Activated CD4-positive, alpha-beta T cell treated with anti-CD3 and anti-CD28 coated beads for 36 hours (primary cell): ENCODE measurements at regions not wholly inside any gene's neighbourhood (a gene's known extent, or its start where the extent isn't known, plus 50 kb on each side); places are given as distances from the start of the nearest gene placed in this dataset.

Experiments
- ATAC-seq: fragments of 200-7000 bp; cut with Tn5 transposase; one replicate; pipeline ENCODE4 v1.10.0; 2021; ENCODE audit warnings: mild to moderate bottlenecking, moderate library complexity
- CTCF ChIA-PET: fragments of 350-600 bp; sonication (Branson Sonifier 250); formaldehyde crosslinking; loops from one replicate; lab custom pipeline; 2021; ENCODE audit warnings: antibody characterized with exemption; lab: Charles Lee
- POLR2A ChIA-PET: fragments of 350-600 bp; sonication (Branson Sonifier 250); formaldehyde crosslinking; loops from one replicate; lab custom pipeline; 2021; ENCODE audit warnings: antibody characterized with exemption, inconsistent platforms; lab: Charles Lee
- DNase-seq: peaks from one replicate; pipeline ENCODE4 v3.0.0-alpha.2; 2020
- H3K27ac Mint-ChIP-seq: one replicate; pipeline ENCODE4 v1.8.0; 2021; ENCODE audit warnings: mixed read lengths
- H3K27me3 Mint-ChIP-seq: one replicate; pipeline ENCODE4 v1.8.0; 2021; ENCODE audit warnings: mixed read lengths
- H3K36me3 Mint-ChIP-seq: one replicate; pipeline ENCODE4 v1.8.0; 2021; ENCODE audit warnings: low read depth, mixed read lengths
- H3K4me1 Mint-ChIP-seq: one replicate; pipeline ENCODE4 v1.8.0; 2021; ENCODE audit warnings: mixed read lengths
- H3K4me3 Mint-ChIP-seq: one replicate; pipeline ENCODE4 v1.8.0; 2021; ENCODE audit warnings: mild to moderate bottlenecking, moderate library complexity, mixed read lengths
- H3K9me3 Mint-ChIP-seq: one replicate; pipeline ENCODE4 v1.8.0; 2021; ENCODE audit warnings: low read depth, mixed read lengths
- intact Hi-C, 2 experiments: fragments of 100-400 bp; cut with DNase I in 1 of 2; cut with micrococcal nuclease in 1 of 2; formaldehyde crosslinking; loops; one replicate each; pipeline versions ENCODE4 v1.14.2 to v1.15.1; 2022 to 2024; cut with DNase I, micrococcal nuclease

DNA sequence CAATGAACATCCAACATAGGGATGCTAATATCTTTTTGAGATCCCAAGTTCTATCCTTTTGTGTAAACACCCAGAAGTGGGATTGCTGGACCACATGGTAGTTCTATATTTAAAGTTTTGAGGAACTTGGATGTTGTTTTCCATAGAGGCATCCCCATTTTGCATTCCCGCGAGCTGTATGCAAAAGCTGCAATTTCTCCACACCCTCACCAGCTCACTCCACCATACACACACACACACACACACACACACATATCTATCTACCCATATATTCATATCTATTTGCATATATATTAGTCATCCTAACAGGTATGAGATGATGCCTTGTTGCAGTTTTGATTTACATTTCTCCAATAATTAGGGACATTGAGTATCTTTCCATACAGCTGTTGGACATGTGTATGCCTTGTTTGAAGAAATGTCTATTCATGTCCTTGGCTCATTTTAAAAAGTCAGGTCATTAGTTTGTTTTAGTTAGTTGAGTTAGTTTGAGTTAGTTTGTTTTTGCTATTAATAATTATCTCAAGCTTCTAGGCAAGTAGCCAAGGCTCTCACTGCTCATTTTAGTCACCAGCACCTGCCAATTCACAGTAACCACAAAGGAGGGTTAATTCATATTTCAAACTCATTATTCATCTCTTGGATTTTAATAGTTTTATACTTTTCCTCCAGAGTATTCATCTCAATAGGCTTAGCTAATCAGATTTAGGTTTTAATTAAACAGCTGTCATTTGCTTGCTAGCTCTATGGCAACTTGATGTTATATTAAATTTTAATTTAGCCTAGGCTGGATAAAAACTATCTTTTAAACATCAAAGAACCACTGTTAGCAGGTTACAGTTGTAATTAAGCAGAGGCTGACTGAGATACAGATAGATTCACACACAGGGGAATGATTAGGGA, 1435.9 kb upstream of the TMEM132C start:
- DNase-seq (no peak), ATAC-seq (no peak)
- Mint-ChIP-seq H3K27me3 (peaks cover 20% of the 10 kb centered on the region), H3K36me3 (no peaks in the 10 kb centered on the region), H3K27ac (no peak overlapping the region), H3K4me1 (no peaks in the 10 kb centered on the region), H3K9me3 (peaks cover 23% of the 10 kb centered on the region), H3K4me3 (no peak overlapping the region)
- POLR2A ChIA-PET = no interaction called here
- intact Hi-C loops = no loop called here
- CTCF ChIA-PET = interaction anchor here (1.7 kb wide), 1 partner anchor 44 kb away, joined by 5 read pairs; no protein-coding TSS in a partner anchor

DNA sequence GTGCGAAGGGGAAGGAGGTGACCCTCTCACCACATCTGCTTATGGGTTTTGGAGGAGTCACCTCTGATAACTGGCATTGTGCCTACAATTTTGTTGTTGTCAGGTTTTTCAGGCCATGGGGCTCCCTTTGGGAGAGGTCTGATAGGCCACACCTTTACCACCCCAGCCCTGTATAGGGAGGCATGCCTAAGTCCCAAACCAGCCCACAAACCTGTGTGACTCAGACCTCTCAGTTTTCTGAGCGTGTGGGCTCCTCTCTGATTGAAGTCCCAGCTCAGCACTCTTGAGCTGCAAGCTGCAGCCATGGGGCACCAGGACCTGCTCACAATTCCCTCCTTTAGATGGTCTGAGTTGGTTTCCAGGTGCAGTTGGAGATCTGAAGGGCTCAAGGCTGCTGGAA, 1429.3 kb upstream of the TMEM132C start:
- DNase-seq (no peak), ATAC-seq (no peak)
- Mint-ChIP-seq H3K4me1 (no peaks in the 10 kb centered on the region), H3K27ac (no peak overlapping the region), H3K36me3 (peaks cover 1% of the 10 kb centered on the region), H3K4me3 (no peak overlapping the region), H3K9me3 (peaks cover 33% of the 10 kb centered on the region), H3K27me3 (peaks cover 13% of the 10 kb centered on the region)
- CTCF ChIA-PET = no interaction called here
- intact Hi-C loops = no loop called here
- POLR2A ChIA-PET = no interaction called here

DNA sequence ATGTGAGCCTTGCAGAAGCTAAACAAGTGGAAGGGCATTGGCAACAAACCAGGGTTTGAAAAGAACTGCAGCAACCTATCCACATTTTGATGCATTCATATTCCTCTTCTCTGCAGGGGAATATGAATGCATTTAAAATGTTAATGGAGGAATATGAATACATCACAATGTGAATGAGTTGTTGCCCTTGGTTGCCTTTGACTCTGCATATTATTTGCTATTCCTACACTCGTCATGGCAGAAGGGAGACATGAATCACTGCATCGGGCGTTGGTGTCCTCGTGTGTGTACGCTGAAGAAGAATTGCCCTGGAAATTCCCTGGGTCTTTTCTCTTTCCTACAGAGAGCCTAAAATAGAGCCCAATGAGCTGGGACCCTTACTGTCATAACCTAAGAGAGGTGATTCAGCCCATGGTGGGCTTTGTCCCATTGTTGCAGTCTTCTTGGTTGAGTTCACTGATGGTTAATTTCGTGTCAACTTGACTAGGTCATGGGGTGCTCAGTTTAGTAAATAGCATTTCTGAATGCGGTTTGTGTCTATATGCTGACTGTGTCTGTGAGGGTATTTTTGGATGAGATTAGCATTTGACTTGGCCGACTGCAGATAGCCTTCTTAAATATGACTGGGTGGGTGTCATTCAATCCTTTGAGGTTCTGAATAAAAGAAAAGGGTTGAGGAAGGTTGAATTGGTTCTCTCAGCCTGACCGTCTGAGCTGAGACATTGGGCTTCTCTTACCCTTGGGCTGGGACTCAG, 1422.9 kb upstream of the TMEM132C start:
- Mint-ChIP-seq H3K4me1 (no peaks in the 10 kb centered on the region), H3K9me3 (peaks cover 4% of the 10 kb centered on the region), H3K36me3 (no peaks in the 10 kb centered on the region), H3K4me3 (no peak overlapping the region), H3K27me3 (no peaks in the 10 kb centered on the region), H3K27ac (no peak overlapping the region)
- intact Hi-C loops = no loop called here
- POLR2A ChIA-PET = no interaction called here
- CTCF ChIA-PET = interaction anchor here (0.6 to 2.0 kb wide), 2 partner anchors 11 to 120 kb away, joined by 3 to 6 read pairs; no protein-coding TSS in a partner anchor
- DNase-seq (no peak), ATAC-seq (no peak)

DNA sequence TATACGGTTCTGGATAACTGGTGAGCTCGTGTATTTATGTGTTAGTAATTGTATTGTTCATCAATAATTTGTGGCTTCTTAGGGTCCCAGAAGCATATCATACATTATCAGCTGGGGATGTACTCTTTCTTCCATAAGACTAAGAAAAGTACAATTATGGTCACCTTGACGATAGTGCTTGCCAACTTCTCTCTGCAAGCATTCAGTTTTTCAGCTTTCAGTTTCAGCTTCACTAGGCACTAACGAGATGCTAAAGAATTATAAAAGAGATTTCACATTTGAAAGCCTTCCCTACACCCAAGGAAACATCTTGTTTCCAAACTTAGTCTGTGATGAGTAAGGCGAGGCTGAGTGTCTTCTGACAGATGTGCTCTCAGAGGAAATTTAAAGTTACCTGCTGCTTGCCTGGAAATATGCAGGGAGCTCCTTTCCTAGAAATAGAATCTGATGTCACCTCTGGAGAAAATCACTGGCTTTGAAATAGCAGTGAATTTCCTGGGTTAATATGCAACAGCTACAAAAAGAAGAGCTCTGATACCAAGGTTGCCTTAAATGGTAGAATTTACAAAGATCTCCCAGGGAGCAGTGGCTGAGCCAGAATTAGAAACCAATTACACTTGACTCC, 1419.9 kb upstream of the TMEM132C start:
- DNase-seq (no peak), ATAC-seq (no peak)
- H3K4me1 Mint-ChIP-seq = no peaks in the 10 kb centered on the region
- H3K27ac Mint-ChIP-seq = no peak overlapping the region
- H3K4me3 Mint-ChIP-seq = no peak overlapping the region
- no peaks in the 10 kb centered on the region for H3K27me3 Mint-ChIP-seq
- intact Hi-C loops = no loop called here
- H3K9me3 Mint-ChIP-seq = peaks cover 2% of the 10 kb centered on the region
- POLR2A ChIA-PET = no interaction called here
- CTCF ChIA-PET = interaction anchor here (0.7 kb wide), 1 partner anchor 225 kb away, joined by 3 read pairs; no protein-coding TSS in a partner anchor
- no peaks in the 10 kb centered on the region for H3K36me3 Mint-ChIP-seq

DNA sequence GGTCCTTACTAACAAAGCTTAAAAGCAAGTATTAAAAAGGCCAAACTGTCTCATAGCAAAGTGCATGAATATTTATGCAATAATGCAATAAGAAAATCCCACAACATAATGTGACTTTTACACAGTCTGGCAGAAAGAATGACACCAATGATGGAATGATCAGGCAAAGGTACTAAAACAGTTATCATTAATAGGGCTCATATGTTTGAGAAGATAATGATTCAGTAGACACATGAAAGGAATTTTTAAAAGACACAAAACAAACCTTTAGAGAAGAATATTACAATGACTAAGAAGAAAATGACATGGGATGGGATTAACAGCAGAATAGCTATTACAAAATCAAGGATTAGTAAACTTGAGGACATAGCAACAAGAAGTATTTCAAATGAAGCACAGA, 1411.2 kb upstream of the TMEM132C start:
- intact Hi-C loops = no loop called here
- DNase-seq (no peak), ATAC-seq (no peak)
- Mint-ChIP-seq H3K27me3 (no peaks in the 10 kb centered on the region), H3K27ac (no peak overlapping the region), H3K9me3 (no peaks in the 10 kb centered on the region), H3K4me1 (no peaks in the 10 kb centered on the region), H3K4me3 (no peak overlapping the region), H3K36me3 (no peaks in the 10 kb centered on the region)
- CTCF ChIA-PET = interaction anchor here (2.6 kb wide), 1 partner anchor 13 kb away, joined by 6 read pairs; no protein-coding TSS in a partner anchor
- POLR2A ChIA-PET = no interaction called here

DNA sequence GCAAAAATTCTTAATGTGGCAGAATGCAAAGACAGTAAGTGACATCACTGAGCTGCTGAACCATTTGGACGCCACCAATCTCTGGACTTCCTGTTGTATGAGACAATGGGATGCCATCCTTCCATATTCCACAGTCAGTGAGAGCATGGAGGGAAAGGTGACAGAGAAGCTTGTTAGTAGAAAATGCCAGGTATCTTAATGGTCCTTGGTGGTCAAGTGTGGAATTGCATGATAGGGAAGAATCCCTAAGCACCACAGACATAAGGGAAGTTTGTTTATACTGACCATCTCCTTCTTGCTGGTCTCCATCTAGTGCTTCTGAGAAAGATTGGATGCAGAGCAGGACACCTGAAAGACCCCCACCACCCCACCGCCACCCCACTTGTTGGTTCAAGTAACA, 1410.0 kb upstream of the TMEM132C start:
- CTCF ChIA-PET = no interaction called here

DNA sequence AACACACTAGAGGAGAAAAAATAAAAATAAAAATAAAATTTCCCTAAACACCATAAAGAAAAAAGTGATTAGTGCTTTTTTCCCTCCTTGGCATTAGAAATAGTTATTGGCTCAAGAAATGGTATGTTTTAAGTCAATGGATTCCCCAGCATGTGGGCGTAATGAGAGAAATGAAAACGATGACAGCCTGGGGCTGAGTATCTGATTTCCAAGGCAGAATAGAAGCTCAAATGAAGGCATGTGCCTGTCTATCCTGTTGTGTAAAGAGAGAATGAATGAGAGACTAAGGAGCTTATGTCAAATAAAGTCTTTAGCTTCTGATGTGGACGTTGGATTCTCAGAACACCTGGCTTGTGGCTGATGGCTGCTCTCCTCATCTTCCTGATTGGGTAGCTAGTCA, 1408.4 kb upstream of the TMEM132C start:
- Mint-ChIP-seq H3K36me3 (no peaks in the 10 kb centered on the region), H3K27me3 (no peaks in the 10 kb centered on the region), H3K4me3 (no peak overlapping the region), H3K4me1 (no peaks in the 10 kb centered on the region), H3K27ac (no peak overlapping the region), H3K9me3 (no peaks in the 10 kb centered on the region)
- POLR2A ChIA-PET = no interaction called here
- ATAC-seq (no peak), DNase-seq (no peak)
- CTCF ChIA-PET = no interaction called here
- intact Hi-C loops = no loop called here

More for the DNA sequence above, 1410.0 kb upstream of the TMEM132C start:
- Mint-ChIP-seq H3K36me3 (no peaks in the 10 kb centered on the region), H3K27ac (no peak overlapping the region), H3K9me3 (no peaks in the 10 kb centered on the region), H3K4me3 (no peak overlapping the region), H3K4me1 (no peaks in the 10 kb centered on the region), H3K27me3 (no peaks in the 10 kb centered on the region)
- DNase-seq = no peak
- POLR2A ChIA-PET = no interaction called here
- ATAC-seq = no peak
- intact Hi-C loops = no loop called here

DNA sequence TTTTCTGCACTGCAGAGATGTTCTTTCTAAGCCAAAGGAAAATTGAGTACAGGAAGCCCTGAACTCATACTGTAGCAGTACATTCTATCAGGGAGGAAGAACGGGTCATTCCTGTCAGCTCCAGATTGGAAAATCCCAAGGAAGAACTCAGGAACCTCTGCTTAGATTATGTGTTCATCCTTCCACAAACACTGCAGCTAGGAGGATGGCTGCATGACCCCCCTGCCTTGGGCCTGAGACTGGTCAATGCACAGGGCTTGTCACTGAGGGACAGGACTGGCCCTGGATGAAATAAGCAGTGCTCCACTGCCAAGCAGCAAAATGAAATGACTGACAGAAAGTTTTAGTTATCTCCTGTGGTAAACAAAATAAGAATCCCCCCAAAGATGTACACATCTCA, 1406.8 kb upstream of the TMEM132C start:
- H3K4me3 Mint-ChIP-seq = no peak overlapping the region
- ChIA-PET CTCF (no interaction called here), POLR2A (no interaction called here)
- DNase-seq (no peak), ATAC-seq (no peak)
- intact Hi-C loops = no loop called here
- H3K36me3 Mint-ChIP-seq = no peaks in the 10 kb centered on the region
- no peak overlapping the region for H3K27ac Mint-ChIP-seq
- no peaks in the 10 kb centered on the region for H3K27me3 Mint-ChIP-seq
- H3K9me3 Mint-ChIP-seq = no peaks in the 10 kb centered on the region
- H3K4me1 Mint-ChIP-seq = no peaks in the 10 kb centered on the region

DNA sequence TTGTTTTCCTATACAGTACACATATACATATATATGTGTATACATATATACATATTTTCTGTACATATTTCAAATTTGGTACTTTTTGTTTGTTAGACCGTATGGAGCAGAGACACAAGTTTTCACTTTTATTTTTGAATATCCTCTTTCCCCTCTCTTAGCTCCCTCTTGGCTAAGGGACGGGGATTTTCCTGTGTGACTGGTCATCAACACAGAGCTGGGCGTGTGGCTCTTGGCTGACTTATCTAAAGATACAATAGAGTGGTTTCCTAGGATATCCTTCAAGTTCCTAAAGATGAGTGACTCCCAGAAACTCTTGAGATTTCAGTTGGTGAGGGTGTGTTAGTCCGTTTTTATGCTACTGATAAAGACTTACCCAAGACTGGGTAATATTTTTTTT, 1404.5 kb upstream of the TMEM132C start:
- Mint-ChIP-seq H3K27ac (no peak overlapping the region), H3K4me3 (no peak overlapping the region), H3K36me3 (no peaks in the 10 kb centered on the region), H3K4me1 (no peaks in the 10 kb centered on the region), H3K9me3 (no peaks in the 10 kb centered on the region), H3K27me3 (no peaks in the 10 kb centered on the region)
- ChIA-PET CTCF (no interaction called here), POLR2A (no interaction called here)
- intact Hi-C loops = no loop called here
- DNase-seq = no peak
- ATAC-seq = no peak

DNA sequence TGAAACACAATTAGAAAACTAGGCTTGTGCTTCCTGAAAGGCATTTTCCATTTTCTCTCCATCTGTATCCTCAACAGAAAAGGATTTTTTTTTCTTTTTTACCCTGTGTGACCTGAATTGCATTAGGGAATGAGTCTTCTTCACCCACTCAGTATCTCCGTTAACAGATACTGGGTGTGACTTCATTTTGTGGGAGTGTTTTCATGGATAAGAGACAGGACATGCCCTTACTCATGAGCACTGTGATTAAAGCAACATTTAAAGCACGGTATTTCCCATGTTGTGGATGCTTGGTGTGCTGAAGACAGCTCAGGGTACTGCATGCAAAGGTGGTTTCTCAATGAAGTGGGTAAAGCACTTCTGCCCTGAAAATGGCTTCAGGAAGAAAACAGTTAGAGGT, 1397.3 kb upstream of the TMEM132C start:
- POLR2A ChIA-PET = no interaction called here
- no peaks in the 10 kb centered on the region for H3K36me3 Mint-ChIP-seq
- H3K27me3 Mint-ChIP-seq = peaks cover 2% of the 10 kb centered on the region
- no peak overlapping the region for H3K4me3 Mint-ChIP-seq
- ATAC-seq (no peak), DNase-seq (no peak)
- intact Hi-C loops = loop anchor here (5.0 to 10.0 kb wide), 3 partner anchors 1337 to 1687 kb away; partner anchors contain the start of gene TMEM132B (in 1 of the 2)
- H3K4me1 Mint-ChIP-seq = no peaks in the 10 kb centered on the region
- CTCF ChIA-PET = no interaction called here
- no peaks in the 10 kb centered on the region for H3K9me3 Mint-ChIP-seq
- no peak overlapping the region for H3K27ac Mint-ChIP-seq

DNA sequence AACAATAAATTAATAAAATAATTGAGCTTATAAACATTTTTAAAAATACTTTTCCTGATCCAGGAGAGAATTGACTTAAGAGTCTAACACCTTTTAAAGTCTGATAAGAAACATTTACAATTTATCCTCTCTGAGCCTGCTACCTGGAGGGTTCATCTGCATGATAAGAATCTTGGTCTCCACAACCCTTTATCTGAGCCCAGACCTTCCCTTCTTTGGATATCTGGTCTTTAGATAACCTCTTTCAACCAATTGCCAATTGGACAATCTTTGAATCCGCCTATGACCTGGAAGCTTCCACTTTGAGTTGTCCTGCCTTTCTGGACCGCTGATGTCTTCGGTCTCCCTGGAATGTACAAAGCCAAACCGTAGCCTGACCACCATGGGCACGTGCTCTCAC, 1393.3 kb upstream of the TMEM132C start:
- Mint-ChIP-seq H3K4me1 (no peaks in the 10 kb centered on the region), H3K9me3 (no peaks in the 10 kb centered on the region), H3K27ac (no peak overlapping the region), H3K36me3 (no peaks in the 10 kb centered on the region), H3K27me3 (peaks cover 4% of the 10 kb centered on the region), H3K4me3 (no peak overlapping the region)
- no peak for ATAC-seq
- CTCF ChIA-PET = interaction anchor here (0.6 to 1.8 kb wide), 6 partner anchors 38 to 805 kb away, joined by 3 to 7 read pairs (median 4); no protein-coding TSS in a partner anchor
- POLR2A ChIA-PET = no interaction called here
- DNase-seq = no peak
- intact Hi-C loops = loop anchor here (1.0 to 10.0 kb wide), 5 partner anchors 89 to 1691 kb away; partner anchors contain the start of gene TMEM132B (in 1 of the 2)
